IMR-90 (cell line): ENCODE measurements at regions not wholly inside any gene's neighbourhood (a gene's known extent, or its start where the extent isn't known, plus 50 kb on each side); places are given as distances from the start of the nearest gene placed in this dataset.

Experiments used
- CTCF ChIP-seq: conservative IDR thresholded peaks from 2 replicates; pipeline ENCODE4 v1.5.1; 2012; ENCODE audit warnings: mild to moderate bottlenecking, low read depth, low read length, improper control_type of control experiment
- FOS ChIP-seq: fragments of 150-350 bp; IDR thresholded peaks from 2 replicates; pipeline ENCODE4 v1.6.1; 2016; ENCODE audit warnings: low read depth, low read length
- MAFK ChIP-seq: IDR thresholded peaks from 2 replicates; pipeline ENCODE4 v1.6.1; 2012; ENCODE audit warnings: low read depth, low read length, improper control_type of control experiment
- POLR2A ChIP-seq: IDR thresholded peaks from 2 replicates; pipeline ENCODE4 v1.6.1; 2012; ENCODE audit warnings: mild to moderate bottlenecking, low read depth, low read length
- USF2 ChIP-seq: fragments of 150-350 bp; IDR thresholded peaks from 2 replicates; pipeline ENCODE4 v1.6.1; 2017; ENCODE audit warnings: mild to moderate bottlenecking, antibody characterized with exemption, low read length, low read depth

GRCh38 chr3:154552338-154552737 is 122.3 kb upstream of the GPR149 start:
- TF ChIP-seq CTCF (no peak), USF2 (no peak), POLR2A (no peak), FOS (no peak), MAFK (no peak)
